Muscle of arm (tissue), 1 donor: ENCODE measurements at regions not wholly inside any gene's neighbourhood (a gene's known extent, or its start where the extent isn't known, plus 50 kb on each side); places are given as distances from the start of the nearest gene placed in this dataset.

Source experiments
- DNase-seq: peaks from one replicate; pipeline ENCODE4 v3.0.0-alpha.2; 2013

DNA sequence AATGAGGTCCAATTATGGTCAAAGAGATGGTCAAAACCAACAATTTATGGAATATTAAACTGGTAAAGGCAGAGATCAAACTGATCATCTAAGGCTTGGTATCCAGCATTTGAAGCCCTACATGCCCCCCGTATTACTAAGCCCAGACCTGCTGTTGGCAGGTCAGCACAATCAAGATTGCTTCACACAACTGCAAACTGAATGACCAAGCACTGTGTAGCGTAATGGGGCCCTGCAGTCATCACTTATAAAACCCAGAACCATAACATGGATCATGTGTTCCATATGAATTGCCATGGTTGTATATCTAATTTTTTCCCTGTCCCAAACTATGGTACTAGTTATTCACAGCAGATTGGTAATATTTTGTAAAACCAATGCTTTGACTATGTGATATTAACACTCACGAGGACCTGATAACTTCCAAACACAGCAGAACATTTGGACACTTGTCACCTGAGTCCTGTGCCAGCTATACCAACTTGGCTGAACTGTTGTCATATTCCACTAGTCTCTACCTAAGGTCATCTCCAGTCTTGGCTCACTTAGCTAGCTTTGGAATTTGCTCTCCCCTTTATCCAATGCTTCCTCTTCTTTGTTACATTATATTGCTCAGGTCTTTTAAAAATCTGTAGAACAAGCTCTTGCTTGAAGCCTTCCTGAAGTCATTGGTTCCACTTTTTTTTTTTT is 81.7 kb upstream of the HMHB1 start:
- no peak for DNase-seq

DNA sequence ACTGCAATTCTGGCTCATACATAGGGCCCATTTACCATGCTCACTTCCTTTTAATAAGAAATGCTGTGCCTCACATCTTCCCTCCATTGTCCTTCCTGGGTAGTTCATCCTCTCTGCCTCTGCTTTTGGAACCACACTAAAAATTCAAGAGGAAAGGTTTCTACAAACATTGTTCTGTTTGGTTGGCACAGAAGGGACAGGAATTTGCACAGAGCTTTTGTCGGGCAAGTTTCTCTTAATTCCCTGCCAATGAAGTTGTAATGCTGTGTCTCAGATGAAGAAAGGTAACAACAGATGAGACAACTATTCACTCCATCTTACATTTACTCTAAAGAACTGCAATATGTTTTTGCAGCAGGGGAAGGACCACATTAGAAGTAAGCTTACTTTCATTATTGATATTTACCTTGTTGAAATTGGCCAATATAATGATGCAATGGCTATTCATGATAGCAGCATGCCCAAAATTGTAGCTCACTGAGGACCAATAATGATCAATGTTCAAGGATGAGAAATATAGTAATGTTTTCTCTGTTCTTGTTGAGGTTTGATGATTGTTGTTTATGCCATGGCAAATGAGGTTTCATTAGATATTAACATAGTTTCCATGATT is 82.5 kb upstream of the HMHB1 start:
- DNase-seq, result no peak

DNA sequence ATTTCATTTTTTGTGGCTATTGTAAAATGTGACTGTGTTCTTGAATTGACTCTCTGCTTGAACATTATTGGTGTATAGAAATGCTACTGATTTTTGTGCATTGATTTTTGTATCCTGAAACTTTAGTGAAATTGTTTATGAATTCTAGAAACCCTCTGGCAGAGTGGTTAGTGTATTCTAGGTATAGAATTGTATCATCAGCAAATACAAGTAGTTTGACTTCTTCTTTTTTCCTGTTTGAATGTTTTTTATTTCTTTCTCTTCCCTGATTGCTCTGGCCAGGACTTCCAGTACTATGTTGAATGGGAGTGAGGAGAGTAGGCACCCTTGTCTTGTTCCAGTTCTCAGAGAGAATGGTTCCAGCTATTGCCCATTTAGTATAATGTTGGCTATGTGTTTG is 88.8 kb upstream of the HMHB1 start:
- DNase-seq, result no peak

DNA sequence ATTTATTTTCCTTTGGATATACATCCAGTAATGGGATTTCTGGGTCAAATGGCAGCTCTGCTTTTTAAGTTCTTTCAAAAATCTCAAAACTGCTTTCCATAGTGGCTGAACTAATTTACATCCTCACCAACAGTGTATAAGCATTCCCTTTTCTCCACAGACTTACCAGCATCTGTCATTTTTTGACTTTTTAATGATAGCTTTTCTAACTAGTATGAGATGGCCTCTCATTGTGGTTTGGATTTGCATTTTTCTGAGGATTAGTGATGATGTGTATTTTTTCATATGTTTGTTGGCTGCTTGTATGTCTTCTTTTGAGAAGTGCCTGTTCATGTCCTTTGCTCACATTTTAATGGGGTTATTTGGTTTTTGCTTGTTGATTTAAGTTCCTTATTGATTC is 90.0 kb upstream of the HMHB1 start:
- no peak for DNase-seq

DNA sequence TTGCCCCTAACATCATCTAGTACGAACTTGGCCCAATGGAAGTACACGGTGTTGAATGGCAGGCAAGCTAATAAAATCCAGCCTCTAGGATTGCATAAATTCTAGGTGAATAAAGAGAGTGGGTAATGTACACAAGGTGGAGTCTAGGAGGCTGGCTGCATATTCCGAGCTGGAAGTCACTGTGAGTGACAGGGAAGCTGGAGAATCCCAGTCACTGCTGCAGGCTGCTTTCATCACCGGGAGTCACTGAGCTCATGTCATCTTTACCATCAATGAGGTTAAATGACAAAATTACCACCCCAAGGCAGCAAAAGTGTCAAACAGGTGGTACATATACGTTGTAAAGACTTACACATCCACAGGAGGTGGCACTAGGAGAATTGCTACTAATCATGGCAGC is 91.3 kb upstream of the HMHB1 start:
- no peak for DNase-seq

DNA sequence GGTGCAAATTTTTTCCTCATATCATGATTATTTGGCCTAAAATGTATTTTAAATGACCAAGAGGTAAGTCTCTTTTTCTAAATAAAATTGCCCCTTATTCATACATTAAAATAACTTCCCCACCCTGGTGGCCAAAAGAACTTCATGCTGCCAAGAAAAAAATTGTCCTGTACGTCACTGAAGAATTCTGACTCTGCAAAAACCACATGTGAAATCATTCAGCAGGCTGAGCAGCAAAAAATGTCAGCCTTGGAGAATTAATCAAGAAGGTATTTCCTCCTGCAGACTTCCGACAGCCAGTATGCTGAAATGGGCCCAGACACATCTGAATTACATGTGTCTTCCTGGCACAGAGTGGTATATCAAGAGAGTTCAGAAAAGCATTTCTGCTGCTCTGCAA is 94.6 kb upstream of the HMHB1 start:
- peak; percentile 66 for DNase-seq

DNA sequence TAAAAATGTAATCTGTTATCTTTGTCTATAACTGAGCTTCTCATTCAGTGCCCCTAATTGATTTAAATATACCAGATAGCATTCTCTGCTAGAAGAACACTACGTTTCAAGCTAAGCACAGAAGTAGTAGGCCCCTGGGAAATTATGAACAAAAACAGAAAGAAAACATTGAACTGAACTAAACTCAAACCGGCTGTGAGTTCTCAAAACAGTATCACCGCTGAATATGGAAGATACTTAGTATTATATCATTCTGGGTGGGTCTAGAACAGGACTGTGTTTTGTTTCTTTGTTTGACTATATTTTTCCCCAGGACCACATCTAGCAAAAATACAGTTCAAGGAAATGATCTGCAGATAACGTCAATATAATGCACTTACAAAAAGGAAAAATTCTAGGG is 95.1 kb upstream of the HMHB1 start:
- peak; percentile 59 for DNase-seq

DNA sequence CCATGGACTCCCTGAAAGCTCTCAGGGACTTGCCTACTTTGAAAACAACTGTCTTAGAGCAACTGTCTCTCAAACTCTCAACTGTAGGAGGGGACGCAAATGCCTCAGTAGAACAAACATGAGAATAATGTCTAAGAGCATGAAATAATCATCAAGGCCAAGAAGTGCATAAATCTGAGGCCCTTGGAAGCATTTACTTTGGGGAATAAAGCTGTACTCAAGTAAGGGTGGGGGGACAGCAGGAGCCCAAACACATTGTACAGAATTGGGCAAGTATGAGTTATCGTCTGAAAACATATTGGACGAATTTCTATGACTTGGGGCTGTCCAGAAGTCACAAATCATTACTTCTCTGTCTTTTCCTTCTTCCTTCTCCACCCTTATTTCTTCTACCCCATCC is 96.3 kb upstream of the HMHB1 start:
- no peak for DNase-seq

DNA sequence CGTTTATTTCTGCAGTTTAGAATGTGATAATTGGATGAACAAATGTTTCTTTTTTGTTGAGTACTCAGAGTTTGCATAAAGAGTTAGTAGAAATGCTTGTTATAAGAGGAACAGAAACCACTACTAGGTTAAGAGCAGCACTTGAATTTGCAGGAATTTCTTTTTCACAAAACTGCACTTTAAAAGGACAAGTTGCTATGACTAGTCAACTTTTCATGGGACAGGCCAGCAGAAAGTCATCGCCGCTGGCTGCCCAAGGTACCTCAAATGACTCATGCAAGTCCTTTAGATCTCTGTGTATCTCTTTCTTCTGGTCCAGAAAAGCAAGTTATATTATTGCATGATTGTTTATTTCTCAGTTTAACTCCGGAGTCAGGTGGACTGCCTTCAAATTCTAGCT is 97.3 kb upstream of the HMHB1 start:
- no peak for DNase-seq

DNA sequence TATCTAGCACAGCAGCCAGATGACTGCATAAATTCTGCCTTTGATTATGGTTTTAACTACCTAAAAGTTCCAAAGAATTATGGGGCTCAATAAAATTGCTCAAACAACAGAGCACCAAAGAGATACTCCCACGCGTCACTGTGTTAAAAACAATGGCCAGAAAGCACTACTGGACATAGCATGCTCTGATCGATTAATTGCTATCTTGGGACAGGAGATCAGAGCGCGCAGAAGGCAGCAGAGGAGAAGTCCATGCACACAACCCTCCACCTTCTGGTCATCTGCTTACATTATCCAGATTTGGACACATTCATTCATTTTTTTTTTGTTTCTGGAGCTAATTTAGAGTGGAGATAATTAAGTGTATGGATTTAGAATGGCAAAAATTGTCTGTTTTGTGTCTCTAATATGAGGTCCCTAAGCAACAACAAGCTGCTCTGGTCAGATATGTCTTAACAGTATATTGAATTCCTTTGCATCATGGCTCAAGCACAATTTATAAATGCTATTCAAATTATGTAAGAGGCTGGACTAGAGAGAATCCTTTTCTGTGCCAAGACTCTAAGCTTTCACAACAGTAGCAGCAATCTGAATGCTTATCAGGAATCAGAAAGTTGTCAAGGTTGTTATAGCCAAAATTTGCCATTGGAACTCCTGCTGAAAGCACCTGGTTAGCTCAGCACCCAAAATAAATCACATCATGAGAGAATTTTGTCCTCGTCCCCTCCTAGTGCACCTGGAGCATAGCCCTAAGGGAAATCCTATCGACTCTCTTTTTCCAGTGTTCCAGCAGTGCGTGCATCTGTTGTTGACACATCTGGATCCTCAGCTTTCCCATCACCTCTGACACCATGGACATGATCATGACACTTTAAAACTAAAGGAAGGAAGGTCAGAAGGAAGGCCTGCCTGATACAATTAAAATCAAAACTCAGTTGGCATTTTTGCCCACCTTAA is 98.6 kb upstream of the HMHB1 start:
- peak; percentile 72 for DNase-seq

DNA sequence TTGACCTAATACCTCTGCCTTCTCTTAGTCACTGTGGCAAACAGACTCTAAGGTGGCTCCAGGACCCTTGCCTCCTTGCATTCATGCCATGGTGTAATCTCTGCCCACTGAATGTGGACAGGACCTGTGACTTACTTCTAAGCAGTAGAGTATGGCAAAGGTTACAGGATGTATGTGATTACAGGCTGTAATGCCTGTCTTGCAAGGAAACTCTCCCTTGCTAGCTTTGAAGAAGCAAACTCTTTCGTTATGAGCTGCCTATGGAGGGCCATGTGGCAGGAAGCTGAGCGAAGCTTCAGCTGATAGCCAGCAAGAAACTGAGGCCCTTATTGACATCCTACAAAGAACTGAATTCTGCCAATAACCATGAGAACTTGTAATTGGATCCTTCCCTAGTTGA is 103.3 kb upstream of the HMHB1 start:
- no peak for DNase-seq

DNA sequence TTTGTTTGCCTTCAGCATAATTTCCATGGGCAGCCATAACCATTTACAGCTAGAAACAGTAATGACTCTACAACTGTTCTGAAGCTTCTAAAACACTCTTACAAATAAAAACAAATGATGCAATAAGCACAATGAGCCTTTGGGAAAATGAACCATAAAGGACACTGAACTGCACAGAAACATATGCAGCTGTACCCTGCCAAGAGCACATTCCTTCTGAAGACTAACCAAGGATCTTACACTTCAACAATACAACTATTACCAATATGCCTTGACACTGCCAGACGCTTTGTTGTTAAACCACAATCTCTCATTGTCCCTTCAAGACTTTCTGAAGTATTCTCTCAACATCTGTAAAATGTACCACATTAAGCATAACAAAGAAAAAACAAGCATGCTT is 104.2 kb upstream of the HMHB1 start:
- DNase-seq, result no peak

DNA sequence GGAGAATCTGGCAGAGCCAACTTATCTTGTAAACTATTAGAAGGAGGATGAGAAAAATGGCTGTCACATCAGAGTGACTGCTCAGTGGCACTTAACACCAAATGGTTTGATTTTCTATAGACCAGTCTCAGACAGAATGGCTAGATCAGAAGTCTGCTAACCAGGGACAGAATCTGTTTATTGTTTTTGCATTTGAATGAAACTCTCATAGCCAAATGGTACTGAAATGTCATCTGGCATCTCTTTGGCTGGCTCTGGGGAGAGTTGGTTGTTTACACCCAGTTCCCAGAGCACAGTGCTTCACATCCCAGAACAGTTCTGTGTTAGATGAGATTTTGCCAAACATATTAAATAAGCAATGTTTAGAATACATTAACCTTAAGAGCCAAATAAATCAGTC is 106.6 kb upstream of the HMHB1 start:
- DNase-seq, result no peak

DNA sequence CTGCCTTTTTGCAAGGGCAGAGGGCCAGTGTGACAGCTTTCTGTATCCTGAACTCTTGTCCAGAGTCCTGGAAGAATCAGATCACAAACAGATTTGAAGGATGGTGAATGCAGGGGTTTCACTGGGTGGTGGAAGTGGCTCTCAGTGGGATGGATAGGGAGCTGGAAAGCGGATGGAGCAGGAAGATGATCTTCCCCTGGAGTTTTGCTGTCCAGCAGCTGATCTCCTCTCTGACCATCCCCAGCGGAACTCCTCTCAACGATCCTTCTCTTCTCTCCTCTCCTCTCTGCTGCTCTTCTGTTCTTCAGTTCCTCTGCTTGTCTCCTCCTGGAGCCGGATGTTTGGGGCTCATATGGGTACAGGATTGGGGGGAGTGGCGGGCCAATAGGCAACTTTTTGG is 108.3 kb upstream of the HMHB1 start:
- DNase-seq, result no peak

DNA sequence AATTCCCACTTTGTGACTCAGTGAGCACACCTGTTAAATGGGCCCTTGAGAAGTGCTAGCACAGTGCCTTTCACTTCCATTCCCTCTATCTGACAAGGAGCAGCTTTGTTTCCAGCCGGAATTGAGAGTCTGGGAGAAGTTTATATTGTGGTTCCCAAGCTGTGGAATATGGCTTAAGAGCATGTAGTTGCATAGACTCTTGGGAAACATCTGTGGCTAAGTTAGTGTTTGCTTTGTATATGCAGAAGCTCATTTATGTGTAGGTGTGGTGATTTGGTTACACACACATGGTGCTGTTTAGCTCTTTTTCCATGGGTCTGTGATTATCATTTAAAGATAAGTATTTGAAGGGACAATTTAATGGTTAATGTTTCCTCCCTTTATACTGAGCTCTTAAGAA is 110.5 kb upstream of the HMHB1 start:
- no peak for DNase-seq

DNA sequence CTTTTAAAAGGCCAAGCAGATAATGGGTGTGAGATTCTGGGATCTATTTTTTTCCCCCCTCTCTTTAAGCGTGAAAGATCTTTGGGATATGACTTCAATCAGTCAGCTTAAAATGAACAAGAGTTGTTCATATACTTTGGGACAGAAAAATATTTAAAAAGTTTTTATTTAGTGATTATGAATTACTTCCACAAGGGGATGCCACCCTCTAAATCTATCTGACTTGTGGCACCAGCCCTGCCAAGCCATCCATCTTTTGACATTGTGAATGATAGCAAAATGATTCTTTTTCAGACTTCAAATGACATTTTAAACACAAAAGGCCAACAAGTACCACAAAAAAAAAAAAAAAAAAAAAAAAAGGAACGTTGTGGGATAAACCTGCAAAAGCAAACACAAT is 111.0 kb upstream of the HMHB1 start:
- DNase-seq, result no peak

DNA sequence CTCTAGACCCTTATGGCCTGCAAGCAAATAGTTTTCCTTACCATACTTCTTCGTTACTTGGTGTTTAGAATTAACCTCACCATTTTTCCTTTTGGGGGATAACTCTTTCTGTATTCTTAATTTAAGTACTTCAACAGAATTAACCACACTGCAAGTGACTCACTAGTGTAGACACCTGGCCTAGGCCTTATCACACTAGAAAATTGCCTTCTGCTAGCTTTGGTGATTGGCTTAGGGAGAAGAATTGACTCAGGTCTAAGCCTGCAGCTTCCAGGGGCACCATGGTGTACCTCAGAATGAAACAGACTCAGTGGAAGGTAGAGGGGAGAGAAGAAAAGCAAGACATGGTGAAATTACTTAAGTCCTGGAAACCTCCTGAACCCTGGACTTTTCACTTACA is 112.8 kb upstream of the HMHB1 start:
- DNase-seq, result no peak

DNA sequence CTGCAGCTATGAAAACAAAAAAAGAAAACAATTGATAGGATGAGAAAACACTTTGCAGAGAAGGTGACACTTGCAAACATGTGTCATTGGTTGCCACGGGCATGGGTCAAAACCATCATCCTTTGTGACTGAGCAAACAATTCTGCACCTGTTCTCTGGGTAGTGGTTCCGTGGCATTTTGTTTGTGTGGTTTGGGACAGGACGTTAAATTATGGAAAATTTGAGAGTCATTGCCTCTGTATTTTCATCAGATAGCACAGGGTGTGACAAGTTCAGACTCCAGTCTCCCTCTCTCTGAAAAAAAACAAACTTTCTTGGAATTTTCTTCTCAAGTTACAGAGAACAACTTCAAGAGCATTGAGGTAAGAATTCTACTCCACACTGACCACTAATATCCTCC is 113.4 kb upstream of the HMHB1 start:
- DNase-seq, result no peak

DNA sequence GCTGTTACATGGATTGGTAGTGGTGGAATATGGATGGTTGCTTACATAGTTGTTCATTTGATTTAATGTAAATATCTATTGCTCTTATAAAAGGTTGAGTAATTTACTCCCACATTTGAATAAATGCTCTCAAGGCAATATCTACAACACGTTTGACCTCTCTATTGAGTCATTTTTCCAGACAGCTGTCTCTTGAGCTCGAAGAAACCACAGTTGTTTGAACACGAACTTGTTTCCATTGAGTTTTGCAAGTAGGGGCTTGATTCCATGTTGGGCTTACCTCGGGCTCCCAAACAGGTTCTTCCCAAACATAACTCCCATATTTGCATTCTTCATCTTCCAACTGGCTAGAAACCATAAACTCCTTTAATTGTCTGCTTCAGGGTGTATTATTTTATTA is 115.0 kb upstream of the HMHB1 start:
- DNase-seq, result no peak

DNA sequence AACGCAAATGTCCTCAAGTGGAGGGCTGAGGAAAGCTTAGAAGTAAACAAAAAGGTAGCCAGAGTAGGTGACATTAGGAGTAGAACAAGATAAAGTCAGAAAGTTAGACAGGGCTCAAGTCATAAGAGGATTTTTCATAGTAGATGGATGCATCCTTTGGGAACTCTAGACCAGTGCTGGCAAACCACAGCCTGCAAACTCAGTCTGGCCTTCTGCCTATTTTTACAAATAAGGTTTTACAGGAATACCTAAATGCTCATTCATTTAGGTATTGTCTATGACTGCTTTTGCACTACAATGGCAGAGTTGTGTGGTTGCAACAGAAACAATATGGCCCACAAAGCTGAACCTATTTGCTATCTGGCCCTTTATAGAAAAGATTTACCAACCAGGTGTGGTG is 116.0 kb upstream of the HMHB1 start:
- no peak for DNase-seq

DNA sequence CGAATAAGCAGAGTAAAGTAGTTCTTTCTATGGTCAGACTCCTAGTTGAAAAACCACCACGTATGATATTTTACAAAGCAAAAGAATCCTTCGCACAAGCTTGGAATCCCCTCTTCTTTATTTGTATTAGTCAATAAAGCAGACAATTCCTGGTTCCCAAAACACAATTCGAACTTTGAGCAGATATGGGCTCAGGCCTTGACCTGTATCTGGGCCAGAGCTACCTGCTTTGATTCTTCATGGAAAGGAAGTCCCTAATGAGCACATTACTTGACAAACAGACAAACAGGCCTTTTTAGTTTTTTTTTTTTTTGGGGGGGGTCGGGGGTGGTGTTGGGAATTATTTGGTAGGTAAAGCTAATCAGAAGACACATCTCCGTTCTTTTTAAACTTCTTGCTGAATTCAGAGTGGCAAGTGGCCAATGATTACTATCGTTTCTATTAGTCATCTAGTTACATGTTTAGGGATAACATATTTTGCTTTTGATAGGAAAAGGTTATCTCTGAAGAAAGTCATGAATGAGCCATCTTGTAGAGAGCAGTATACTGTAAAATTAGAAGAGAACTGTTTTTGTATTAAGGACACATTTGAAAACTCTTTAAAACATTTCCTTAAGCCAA is 116.6 kb upstream of the HMHB1 start:
- no peak for DNase-seq

DNA sequence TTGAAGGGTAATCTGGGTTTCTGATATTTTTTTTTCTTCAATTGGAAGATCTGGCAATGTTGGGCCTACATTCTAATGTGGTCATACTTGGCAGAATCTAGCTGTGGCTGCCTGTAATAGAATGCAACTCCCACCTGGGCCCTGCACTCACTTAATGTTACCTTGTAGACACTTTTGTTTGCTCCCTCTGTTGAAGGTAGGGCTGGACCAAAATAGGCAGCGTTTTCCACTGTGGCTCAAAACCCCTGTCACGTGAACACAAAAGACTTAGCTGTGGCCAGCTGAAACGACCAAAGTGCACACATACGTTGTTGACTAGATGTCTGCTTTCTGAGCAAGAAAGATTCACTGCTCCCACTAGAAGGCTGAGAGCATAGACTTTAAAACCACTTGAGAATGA is 117.6 kb upstream of the HMHB1 start:
- DNase-seq, result no peak
